GM21825 (cell line): ENCODE measurements at regions not wholly inside any gene's neighbourhood (a gene's known extent, or its start where the extent isn't known, plus 50 kb on each side); places are given as distances from the start of the nearest gene placed in this dataset.
"Not testable (repeated sequence)": the region's sequence is repeated elsewhere in the genome, so short reads cannot be mapped to it uniquely, and the experiment has no call there.

ENCODE experiments used
- ATAC-seq: cut with Tn5 transposase; IDR thresholded peaks from one replicate; pipeline ENCODE4 v1.9.1; 2021; ENCODE audit warnings: mild to moderate bottlenecking, moderate library complexity; ENCODE audit not compliant: unreplicated experiment

DNA sequence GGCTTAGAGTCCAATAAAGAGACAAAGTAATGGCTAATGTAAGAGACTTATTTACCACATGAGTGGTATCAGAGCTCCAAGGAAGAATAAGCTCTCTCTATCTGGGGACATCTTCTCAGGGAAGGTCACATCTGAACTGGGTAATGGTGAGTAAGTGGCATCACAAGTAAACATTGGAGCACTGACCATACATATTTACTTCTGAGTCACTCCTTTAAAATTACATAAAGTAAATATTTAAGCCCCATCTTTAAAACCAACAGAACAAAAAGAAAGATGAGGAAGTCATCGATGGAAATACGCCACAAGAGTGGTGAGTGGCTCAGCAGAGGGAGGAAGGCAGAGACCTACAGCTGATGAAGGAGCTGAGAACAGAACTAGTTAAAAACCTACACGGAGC is 159.9 kb downstream of the DUSP6 start:
- ATAC-seq: no peak

DNA sequence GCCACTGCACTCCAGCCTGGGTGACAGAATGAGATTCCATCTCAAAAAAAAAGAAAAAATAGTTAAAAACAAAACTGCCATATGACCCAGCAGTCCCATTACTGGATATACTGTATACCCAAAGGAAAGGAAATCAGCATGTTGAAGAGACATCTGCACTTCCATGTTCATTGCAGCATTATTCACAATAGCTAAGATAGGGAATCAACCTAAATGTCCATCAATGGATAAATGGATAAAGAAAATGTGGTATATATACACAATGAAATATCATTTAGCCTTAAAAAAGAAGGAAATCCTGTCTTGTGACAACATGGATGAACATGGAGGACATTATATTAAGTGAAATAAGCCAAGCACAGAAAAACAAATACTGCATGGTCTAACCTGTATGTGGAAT is 160.7 kb downstream of the DUSP6 start:
- not testable (repeated sequence) for ATAC-seq

DNA sequence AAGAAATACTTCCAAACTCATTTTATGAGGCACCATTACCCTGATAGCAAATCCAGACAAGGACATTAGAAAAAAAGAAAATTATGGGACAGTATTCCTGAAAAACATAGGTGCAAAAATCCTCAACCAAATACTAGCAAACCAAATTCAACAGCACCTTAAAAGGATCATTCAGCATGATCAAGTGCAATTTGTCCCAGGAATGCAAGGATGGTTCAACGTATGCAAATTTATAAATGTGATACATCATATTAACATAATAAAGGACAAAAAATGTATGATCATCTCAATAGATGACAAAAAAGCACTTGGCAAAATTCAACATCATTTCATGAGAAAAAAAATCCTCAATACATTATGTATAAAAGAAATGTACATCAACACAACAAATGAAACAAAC is 162.9 kb downstream of the DUSP6 start:
- ATAC-seq: no peak

GRCh38 chr12:89187507-89187906 is 164.8 kb downstream of the DUSP6 start:
- no peak for ATAC-seq

DNA sequence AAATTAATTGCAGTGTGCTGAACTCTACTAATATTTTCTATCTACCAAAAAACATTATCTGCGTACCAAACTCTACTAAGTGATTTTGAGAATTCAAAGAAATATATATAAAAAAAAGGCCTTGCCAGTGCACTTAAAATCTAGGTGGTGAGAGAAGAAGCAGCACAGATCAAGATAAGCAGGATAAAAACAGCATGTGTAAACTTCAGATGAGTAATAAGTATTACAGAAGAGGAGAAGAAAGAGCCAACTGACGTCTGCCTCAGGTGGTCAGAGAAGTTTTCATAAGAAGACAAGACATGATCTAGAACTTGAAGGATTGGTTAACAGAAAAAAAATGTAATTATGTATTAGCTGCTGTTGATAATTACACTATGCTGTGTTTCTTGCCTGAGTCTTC is 166.4 kb downstream of the DUSP6 start:
- no peak for ATAC-seq

DNA sequence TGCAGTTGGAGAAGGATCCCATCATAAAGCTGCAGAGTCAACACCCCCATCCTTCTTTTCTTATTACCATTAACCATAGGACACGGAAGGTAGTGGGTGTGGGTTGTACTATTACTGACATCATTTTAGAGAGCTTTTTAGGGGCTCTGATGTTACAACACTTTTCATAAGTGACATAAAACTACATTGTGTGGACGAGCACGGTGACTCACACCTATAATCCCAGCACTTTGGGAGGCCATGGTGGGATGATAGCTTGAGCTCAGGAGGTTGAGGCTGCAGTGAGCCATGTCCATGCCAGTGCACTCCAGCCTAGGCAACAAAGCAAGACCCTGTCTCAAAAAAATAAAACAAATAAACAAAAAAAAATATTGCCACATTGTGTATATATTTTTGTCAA is 167.1 kb downstream of the DUSP6 start:
- no peak for ATAC-seq

DNA sequence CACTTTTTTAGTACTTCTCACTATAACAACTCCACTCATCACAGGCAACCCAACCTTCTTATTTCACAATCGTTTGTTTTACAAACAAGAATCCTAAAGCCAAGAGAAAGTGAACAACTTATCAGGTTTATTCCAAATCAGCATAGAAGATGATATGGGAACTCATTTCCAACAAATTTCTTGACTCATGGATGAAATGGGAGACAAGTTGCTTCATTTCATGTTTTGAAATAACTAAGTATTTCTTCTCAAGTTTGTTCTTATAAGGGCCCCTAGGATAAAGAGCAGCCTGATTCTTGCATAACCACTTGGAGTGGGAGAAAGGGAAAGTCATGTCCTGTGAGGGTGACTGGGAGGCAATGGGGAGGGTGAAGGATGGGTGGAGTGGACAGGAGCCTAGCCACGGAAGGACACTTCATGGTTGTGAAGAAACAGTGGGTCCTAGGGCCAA is 168.3 kb downstream of the DUSP6 start:
- no peak for ATAC-seq

DNA sequence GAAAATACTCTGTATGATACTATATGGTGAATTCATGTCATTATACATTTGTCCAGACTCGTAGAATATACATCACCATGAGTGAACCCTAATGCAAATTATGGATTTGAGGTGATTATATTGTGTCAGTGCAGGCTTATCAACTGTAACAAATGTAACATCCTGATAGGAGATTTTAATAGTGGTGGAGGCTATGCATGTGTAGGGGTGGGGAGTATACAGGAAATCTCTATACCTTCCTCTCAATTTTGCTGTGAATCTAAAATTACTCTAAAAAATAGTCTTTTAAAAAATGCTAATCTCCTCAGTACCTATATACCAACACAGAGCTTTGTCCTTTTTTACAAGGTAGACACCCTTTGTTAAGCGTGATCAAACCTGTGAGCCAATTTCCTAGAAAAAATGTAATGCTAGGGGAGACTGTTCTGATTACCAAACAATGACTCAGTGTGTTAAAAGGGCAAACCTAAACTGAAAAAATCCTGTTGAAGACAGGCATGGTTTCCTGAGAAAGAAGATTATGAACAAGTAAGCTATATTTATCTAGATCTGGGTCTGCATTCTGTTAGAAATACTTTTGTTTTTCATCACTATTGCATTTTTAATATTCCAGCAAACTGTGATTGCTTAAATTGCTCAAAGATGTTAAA is 170.9 kb downstream of the DUSP6 start:
- ATAC-seq: no peak

- no peak for ATAC-seq
Observed at GRCh38 chr12:89180496-89180895, 171.8 kb downstream of the DUSP6 start.

GRCh38 chr12:89179983-89180382 is 172.3 kb downstream of the DUSP6 start:
- ATAC-seq: no peak

- no peak for ATAC-seq
Observed at GRCh38 chr12:89179245-89179644, 173.1 kb downstream of the DUSP6 start.

GRCh38 chr12:89177802-89178395 is 174.4 kb downstream of the DUSP6 start:
- ATAC-seq: no peak

DNA sequence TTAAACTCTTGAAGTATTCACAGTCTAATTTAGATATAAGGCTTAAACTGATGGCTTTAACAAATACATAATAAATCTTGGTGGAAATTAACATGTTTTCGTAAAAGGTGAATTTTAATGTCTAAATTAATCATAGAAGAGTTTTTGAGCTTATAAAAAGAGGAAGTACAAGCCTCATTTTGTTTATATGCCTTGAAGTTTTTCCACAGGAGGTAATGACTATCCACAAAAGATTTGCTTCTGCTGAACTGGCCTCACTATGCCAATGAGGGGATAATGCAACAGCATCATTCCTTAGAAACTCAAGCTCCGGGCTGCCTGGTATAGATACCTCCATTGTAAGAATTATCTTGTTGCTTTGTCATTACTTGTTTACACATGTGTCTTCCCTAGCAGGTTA is 175.6 kb downstream of the DUSP6 start:
- ATAC-seq: no peak

DNA sequence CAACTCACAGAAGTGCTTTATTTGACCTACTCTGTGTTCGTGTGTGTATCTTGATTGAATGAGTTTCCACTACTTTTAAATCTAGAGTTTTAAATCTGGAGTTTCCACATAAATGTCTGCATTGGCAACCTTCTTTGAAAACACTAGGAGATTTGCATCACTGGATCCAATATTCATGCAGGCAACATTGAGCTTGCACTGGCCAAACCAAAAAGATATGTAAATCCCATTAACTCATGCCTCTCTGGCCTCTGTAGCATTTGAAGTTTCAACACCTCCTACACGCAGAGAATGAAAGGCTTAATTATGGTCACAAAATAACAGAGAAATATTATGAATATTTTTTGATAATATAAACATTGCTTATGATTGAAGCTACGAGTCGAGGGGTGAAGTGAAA is 178.6 kb downstream of the DUSP6 start:
- no peak for ATAC-seq

GRCh38 chr12:89173096-89173495 is 179.2 kb downstream of the DUSP6 start:
- no peak for ATAC-seq

DNA sequence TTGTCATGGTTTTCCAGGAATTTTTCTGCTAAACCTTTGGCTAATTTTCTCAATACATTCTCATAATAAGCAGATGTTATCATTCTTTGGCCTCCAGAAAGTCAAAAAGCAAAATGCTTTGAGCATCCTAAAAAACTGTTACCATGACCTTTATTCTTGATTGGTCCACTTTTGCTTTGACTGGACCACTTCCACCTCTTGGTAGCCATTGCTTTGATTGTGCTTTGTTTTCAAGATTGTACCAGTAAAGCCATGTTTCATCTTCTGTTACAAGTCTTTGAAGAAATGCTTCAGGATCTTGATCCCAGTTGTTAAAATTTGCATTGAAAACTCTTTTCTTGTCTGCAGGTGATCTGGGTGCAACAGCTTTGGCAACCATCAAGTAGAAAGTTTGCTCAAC is 180.1 kb downstream of the DUSP6 start:
- ATAC-seq: no peak

- no peak for ATAC-seq
Observed at GRCh38 chr12:89169321-89169720, 183.0 kb downstream of the DUSP6 start.

DNA sequence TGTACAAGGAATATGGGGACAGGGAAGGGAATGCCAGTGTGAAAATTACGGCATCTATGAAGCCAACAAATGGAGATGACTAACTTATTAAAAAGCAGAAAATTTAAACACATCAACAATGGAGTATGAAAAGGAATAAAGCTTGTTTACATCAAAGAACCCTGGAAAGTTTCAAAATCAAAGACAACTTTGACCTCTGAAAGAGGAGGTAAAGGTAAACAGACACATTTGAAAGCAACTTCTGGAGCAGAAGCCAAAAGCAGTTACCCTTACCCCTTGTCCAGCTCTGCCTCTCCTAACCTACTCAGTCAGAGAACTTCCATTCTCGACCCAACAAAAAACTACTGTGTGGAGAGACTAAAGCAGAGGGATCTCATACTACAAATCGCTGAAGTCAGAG is 184.3 kb downstream of the DUSP6 start:
- ATAC-seq: no peak

DNA sequence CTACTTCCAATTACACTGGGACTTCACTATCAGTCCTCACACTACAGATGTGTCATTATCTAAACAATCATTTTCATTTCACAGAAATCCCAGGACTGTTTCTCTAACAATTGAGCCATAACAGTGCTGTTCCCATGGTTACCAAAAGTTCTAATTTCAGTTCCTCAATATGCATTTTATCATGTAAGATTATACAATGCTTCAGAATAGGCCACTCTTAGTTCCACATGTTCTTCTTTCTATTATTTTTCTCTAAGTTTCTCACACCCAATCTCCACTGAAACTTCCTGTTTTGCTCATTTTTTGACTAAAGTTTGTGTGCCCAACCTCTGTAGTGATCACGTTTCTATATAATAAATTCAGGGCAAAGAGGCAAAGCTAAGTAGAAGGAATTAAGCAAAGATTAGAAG is 185.8 kb downstream of the DUSP6 start:
- ATAC-seq: peak; percentile 86

- ATAC-seq: no peak
Observed at GRCh38 chr12:89166121-89166520, 186.2 kb downstream of the DUSP6 start.

- no peak for ATAC-seq
Observed at GRCh38 chr12:89165703-89166102, 186.6 kb downstream of the DUSP6 start.

DNA sequence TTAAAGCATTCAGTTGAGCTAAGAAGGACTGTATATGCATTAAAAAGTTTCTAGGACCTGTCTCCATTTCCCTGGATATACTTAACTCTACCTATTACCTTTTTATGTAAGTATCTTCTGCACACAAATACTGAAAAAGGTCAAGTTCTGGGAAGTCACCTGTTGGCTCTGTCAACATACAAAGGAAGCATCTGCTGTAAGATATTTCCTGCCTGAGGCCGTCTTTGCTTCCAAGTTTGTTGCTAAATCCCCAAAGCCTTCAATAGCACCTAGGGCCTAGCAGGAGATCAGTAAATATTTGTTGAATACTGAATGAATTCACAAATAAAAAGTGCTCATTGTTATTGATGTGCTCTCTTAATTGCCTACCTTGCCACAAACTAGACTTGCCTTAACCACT is 188.4 kb downstream of the DUSP6 start:
- no peak for ATAC-seq
